GM12891 (cell line): ENCODE measurements at regions not wholly inside any gene's neighbourhood (a gene's known extent, or its start where the extent isn't known, plus 50 kb on each side); places are given as distances from the start of the nearest gene placed in this dataset.

Experiments
- POLR2A ChIP-seq: IDR thresholded peaks from 2 replicates; pipeline ENCODE4 v1.6.1; 2011; ENCODE audit warnings: low read depth, low read length, control low read depth
- POLR2AphosphoS5 ChIP-seq: IDR thresholded peaks from 2 replicates; pipeline ENCODE4 v1.6.1; 2011; ENCODE audit warnings: low read depth, low read length, control low read depth
- POU2F2 ChIP-seq: IDR thresholded peaks from 2 replicates; pipeline ENCODE4 v1.6.1; 2011; ENCODE audit warnings: low read depth, mild to moderate bottlenecking, control low read depth, low read length, moderate library complexity
- TAF1 ChIP-seq: IDR thresholded peaks from 2 replicates; pipeline ENCODE4 v1.6.1; 2011; ENCODE audit warnings: low read depth, low read length, control low read depth

DNA sequence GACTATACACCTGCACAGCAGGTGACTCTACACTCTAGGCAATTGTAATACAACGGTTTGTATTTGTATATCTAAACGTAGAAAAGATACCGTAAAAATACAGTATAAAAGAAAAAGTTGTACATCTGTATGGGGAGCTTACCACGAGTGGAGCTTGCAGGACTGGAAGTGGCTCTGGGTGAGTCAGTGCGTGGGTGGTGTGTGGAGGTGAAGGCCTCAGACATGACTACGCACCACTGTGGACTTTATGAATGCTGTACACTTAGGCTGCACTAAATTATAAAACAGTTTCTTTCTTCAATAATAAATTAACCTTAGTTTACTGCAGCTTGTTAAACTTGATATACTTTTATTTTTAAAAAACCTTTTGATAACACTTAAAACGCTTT, 85.0 kb upstream of the FAT1 start:
- no peak for TF ChIP-seq POLR2A
- TF ChIP-seq POLR2AphosphoS5 = no peak
- TF ChIP-seq POU2F2 = no peak
- TF ChIP-seq TAF1 = no peak
